ENCODE measurements at regions not wholly inside any gene's neighbourhood (a gene's known extent, or its start where the extent isn't known, plus 50 kb on each side); places are given as distances from the start of the nearest gene placed in this dataset.

GRCh38 chr11:31903225-31904074 lies 92.3 kb upstream of the PAX6 start:
- DNase-seq (ENCODE audit: low read depth), result no peak

- no peak for DNase-seq (ENCODE audit: low read depth)
Observed at GRCh38 chr11:31902706-31903105, 91.6 kb upstream of the PAX6 start.

DNA sequence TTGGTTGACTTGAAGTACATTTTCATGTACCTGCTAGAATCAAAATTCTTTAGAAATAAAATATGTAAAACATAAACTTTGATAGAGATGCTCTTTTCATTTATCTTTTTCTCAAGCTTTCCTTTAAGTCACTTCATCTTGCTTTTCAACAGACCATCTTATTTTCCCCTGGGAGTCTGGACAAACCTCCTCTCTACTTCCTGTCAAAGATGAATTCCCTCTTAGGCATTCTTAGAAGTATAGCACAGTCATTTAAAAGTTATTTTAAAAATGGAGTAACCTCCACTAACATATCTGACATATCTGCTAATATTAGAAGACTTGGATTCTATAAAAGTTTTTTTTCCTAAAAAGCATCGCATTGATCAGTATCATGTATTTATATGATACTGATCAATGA lies 84.8 kb upstream of the PAX6 start:
- DNase-seq (ENCODE audit: low read depth), result no peak

- no peak for DNase-seq (ENCODE audit: low read depth)
Observed at GRCh38 chr11:31887180-31887579, 76.1 kb upstream of the PAX6 start.

DNA sequence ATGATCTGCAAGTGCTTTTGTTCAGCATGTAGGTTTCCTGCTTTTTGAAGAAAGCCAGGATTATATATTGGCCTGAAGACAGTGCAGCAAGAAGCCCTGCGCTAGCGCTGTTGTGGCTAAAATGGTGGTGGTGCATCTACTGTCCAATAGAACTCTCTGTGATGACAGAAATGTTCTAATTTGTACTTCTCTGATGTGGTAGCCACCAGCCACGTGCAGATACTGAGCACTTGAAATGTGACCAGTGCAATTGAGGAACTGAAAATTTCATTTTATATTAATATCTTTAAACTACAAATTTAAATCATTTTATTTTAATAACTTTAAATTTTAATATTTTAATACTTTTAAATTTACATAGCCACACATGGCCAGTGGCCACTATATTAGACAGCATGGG lies 73.0 kb upstream of the PAX6 start:
- no peak for DNase-seq (ENCODE audit: low read depth)

DNA sequence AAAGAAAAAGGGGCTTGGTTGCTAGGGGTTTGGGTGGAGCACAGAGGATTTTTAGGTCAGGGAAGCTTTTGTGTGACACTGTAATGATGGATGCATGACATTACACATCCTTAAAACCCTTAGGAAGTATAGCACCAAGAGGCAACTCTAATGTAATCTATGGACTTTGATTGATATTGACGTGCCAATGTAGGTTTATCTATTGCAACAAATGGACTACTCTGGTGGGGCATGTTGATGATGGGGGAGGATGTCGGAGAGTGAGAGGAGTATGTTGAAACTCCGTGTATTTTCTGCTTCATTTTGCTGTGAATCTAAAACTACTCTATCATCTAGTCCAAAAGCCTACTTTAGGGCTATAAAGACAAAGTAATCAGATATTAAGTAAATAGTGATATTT lies 72.3 kb upstream of the PAX6 start:
- DNase-seq (ENCODE audit: low read depth), result no peak

GRCh38 chr11:31882951-31883392 lies 71.8 kb upstream of the PAX6 start:
- no peak for DNase-seq (ENCODE audit: low read depth)

- no peak for DNase-seq (ENCODE audit: low read depth)
Observed at GRCh38 chr11:31881825-31882224, 70.7 kb upstream of the PAX6 start.

DNA sequence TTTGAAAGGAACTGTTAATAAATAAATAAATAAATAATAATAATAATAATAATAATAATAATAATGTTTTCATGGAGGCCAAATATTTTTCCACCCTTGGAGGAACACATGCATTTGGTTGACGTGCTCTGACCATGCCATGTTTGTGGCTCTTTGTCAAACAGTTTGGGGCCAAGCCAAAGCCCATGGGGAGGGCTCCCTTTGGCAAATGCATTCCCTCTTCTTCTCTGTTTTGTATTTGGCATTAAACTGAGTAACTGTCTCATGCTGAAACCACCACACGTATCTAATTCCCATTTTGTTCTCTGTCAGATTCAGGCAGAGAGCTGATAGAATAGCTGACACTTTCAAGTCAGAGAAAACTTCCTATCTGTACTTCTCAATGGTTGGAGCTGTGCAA lies 68.6 kb upstream of the PAX6 start:
- DNase-seq (ENCODE audit: low read depth), result no peak

- DNase-seq (ENCODE audit: low read depth), result no peak
Observed at GRCh38 chr11:31877863-31878262, 66.7 kb upstream of the PAX6 start.

- no peak for DNase-seq (ENCODE audit: low read depth)
Observed at GRCh38 chr11:31877083-31877482, 66.0 kb upstream of the PAX6 start.

GRCh38 chr11:31875866-31876560 lies 64.9 kb upstream of the PAX6 start:
- DNase-seq (ENCODE audit: low read depth), result no peak

DNA sequence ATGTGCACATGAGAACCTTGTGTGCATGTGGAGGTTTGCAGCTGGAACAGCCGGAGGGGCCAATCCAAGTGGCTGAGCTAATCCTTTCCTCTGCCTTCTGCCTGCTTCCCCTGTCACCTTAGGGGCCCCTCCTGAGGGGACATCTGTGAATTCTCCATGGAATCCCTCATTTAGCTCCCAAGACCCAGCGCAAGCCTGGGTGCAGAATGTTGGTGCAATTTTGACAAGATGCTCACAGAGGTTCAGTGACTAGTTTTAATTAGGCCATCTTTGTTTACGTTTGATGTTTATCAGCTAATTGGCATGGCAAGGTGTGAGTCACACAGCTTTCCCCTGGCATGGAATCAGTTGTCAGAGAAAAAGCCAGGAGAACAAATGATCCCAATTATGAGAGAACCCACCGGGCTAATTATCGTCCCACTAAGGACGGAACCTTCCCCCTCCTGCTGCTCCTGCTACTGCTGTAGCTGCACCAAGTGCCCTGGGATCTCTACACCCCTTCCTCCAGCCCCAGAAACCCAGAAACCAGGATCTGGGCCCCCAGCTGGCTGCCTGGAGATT lies 63.6 kb upstream of the PAX6 start:
- DNase-seq (ENCODE audit: low read depth), result no peak

DNA sequence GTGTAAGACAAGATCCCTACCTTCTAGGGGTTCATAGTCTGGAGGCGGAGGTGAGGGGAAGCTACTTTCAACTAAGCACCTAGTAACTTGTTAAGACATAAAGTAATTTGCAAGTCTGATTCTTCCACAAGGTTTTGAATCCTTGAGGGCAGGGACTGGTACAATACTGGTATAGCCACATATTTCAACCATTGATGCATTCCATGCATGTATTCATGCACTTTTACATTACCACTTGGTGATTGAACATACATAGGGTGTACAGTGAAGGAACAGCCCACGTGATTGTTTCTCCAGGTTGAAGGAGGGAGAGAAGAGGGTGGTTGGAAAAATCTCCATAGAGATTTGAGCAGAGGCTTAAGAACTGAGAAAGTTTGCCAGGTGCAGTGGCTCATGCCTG lies 62.0 kb upstream of the PAX6 start:
- DNase-seq (ENCODE audit: low read depth), result no peak

- no peak for DNase-seq (ENCODE audit: low read depth)
Observed at GRCh38 chr11:31872076-31872443, 60.9 kb upstream of the PAX6 start.

GRCh38 chr11:31871310-31872075 lies 60.4 kb upstream of the PAX6 start:
- DNase-seq (ENCODE audit: low read depth), result no peak

DNA sequence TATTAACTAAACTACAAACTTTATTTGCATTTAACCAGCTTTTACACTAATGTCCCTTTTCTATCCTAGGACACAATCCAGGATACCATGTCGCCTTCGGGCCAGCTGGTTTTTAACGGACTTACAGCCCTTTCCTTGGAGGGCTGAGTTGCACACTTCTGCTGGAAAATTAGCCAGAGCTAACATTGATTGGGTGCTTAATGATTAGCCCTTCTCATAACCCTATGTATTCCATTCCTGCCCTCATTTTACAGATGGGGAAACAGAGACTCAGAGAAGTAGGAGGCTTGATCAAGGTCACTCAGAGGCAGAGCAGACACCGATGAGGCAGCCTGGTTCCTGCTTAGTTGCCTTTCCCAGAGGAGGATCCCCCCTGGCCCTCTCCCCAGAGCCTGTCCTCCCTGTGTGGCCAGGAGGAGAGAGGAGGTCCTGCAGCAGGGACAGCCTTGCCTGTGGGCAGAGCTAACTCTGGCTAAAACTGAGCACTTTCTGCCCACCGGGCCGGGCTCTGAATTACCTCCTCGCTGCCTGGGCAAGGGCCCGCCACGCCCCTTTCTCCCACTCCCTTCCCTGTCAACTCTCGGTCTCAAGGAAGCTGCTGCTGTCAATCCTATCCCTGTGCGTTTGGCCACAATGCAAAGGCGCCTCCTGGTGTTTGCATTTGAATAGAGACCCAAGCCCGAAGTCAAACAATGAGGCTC lies 59.6 kb upstream of the PAX6 start:
- DNase-seq (ENCODE audit: low read depth), result no peak

- DNase-seq (ENCODE audit: low read depth), result no peak
Observed at GRCh38 chr11:31869986-31870385, 58.9 kb upstream of the PAX6 start.

- DNase-seq (ENCODE audit: low read depth), result no peak
Observed at GRCh38 chr11:31865606-31866300, 54.6 kb upstream of the PAX6 start.

DNA sequence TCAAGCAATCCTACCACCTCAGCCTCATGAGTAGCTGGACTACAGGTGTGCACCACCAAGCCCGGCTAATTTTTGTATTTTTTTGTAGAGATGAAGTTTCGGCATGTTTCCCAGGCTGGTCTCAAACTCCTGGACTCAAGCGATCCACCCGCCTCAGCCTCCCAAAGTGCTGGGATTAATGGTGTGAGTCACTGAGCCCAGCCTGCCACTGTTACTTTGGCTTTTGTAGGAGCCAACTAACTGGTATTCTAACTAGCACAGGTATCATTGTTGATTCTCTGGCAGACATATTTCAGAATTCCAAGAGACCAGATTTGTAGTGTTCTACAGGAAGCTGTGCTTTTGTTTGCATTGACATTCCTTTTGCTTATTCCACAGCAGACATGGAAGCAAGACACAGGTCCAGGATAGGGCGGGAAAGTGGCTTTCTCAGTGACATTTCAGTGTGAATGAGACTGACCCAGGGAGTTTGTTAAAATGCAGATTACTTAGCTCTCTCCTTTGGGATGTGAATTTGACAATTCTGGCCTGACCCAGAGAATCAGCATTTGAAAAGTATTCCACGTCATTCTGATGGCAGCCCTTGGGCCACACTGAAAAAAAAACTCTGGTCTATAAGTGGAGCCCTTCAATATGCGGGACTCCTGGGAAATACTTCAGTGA lies 52.2 kb upstream of the PAX6 start:
- no peak for DNase-seq (ENCODE audit: low read depth)

- no peak for DNase-seq (ENCODE audit: low read depth)
Observed at GRCh38 chr11:31861011-31861410, 49.9 kb upstream of the PAX6 start.
